ENCODE measurements at regions not wholly inside any gene's neighbourhood (a gene's known extent, or its start where the extent isn't known, plus 50 kb on each side); places are given as distances from the start of the nearest gene placed in this dataset.

DNA sequence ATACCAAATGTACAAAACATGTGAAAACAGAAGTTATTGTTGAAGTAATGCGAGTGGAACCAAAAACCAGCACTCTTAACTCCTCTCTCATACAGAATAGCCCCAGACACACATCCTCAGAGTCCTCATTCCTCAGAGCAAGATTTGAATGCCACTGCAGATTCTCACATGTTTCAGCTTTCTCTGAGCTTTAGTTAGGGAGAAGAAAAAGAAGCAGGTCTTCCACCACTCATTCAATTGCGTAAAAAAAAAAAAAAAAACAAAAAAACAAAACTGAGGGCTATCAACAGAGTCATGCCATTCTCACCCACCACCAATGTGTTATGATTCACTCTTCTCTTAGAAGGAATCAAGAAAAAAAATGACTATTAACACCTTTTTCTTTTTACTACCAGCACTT is 287.7 kb downstream of the IPMK start:
- H3F3A ChIP-seq (ENCODE audit: insufficient read depth): 0 out of 2 replicates have a peak, but pooled peaks cover 4% of the 10 kb centered on the region
- H3K9ac ChIP-seq: no peak overlapping the region
- H3K36me3 ChIP-seq (ENCODE audit: low read depth): no peaks in the 10 kb centered on the region
- H3K4me1 ChIP-seq (ENCODE audit: insufficient read depth): peaks cover 10% of the 10 kb centered on the region
- no peak overlapping the region for H3K4me2 ChIP-seq (ENCODE audit: unreplicated experiment)
- 41 to 70% methylated on average over 2 of the region's 2 CpGs for WGBS, 2 experiments (ENCODE audit: low coverage in 1 of 2, low lambda C conversion rate in 2 of 2, missing lambda C conversion rate in 2 of 2)
- TF ChIP-seq EZH2phosphoT487 (IDR thresholded peaks at IDR 0.05; ENCODE audit: insufficient read depth, low read depth) (no peak), EZH2 (IDR thresholded peaks at IDR 0.05; ENCODE audit: insufficient read depth, poor library complexity, severe bottlenecking) (no peak)
- DNase-seq: peak; percentile 26
- no peak overlapping the region for H3K4me3 ChIP-seq
- no peaks in the 10 kb centered on the region for H4K20me1 ChIP-seq (ENCODE audit: insufficient read depth)
- in situ Hi-C loops (cut with MboI): no loop called here
- no peaks in the 10 kb centered on the region for H3K27me3 ChIP-seq (replicated peaks; ENCODE audit: insufficient read depth)
- H3K79me2 ChIP-seq (ENCODE audit: insufficient read depth): no peaks in the 10 kb centered on the region
- no peak overlapping the region for H2AFZ ChIP-seq
- H3K27ac ChIP-seq: peak overlapping the region; percentile 21; the same call in 1 of the 2 replicates
- H3K9me3 ChIP-seq (ENCODE audit: low read depth): no peaks in the 10 kb centered on the region
- no peaks in the 10 kb centered on the region for H3K9me2 ChIP-seq (ENCODE audit: insufficient read depth)

DNA sequence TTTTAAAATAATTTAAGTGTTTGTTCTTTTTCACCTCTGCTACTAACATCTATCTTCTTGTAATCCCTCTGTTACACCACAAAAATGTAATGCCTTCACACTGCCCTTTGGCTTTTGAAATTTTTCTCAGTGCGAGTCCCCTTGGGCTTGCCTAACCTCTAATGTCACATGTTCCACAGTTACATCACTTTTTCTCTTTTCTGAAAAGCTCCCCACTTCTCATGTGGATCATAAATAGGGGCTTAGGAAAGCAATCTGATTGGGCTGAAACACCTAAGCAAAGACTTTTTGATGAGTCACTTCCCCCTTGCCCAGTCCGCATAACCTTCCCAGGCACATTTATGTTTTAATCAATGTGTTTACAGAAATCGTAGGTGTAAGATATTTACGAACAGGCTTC is 288.2 kb downstream of the IPMK start:
- Histone ChIP-seq H3K27me3 (replicated peaks; ENCODE audit: insufficient read depth) (no peaks in the 10 kb centered on the region), H3K27ac (peak overlapping the region; percentile 21; the same call in 1 of the 2 replicates), H3K9me3 (ENCODE audit: low read depth) (no peaks in the 10 kb centered on the region), H3K36me3 (ENCODE audit: low read depth) (no peaks in the 10 kb centered on the region), H3K9ac (no peak overlapping the region), H3K79me2 (ENCODE audit: insufficient read depth) (no peaks in the 10 kb centered on the region), H3K4me3 (no peak overlapping the region), H4K20me1 (ENCODE audit: insufficient read depth) (no peaks in the 10 kb centered on the region), H2AFZ (no peak overlapping the region), H3F3A (ENCODE audit: insufficient read depth) (0 out of 2 replicates have a peak, but pooled peaks cover 4% of the 10 kb centered on the region), H3K9me2 (ENCODE audit: insufficient read depth) (no peaks in the 10 kb centered on the region), H3K4me1 (ENCODE audit: insufficient read depth) (peaks cover 10% of the 10 kb centered on the region), H3K4me2 (ENCODE audit: unreplicated experiment) (no peak overlapping the region)
- WGBS, 2 experiments (ENCODE audit: low coverage in 1 of 2, low lambda C conversion rate in 2 of 2, missing lambda C conversion rate in 2 of 2): 35 to 44% methylated on average over 4 of the region's 4 CpGs
- in situ Hi-C loops (cut with MboI): no loop called here
- peak; percentile 53 for DNase-seq
- TF ChIP-seq EZH2phosphoT487 (IDR thresholded peaks at IDR 0.05; ENCODE audit: insufficient read depth, low read depth): no peak
- no peak for TF ChIP-seq EZH2 (IDR thresholded peaks at IDR 0.05; ENCODE audit: insufficient read depth, poor library complexity, severe bottlenecking)

DNA sequence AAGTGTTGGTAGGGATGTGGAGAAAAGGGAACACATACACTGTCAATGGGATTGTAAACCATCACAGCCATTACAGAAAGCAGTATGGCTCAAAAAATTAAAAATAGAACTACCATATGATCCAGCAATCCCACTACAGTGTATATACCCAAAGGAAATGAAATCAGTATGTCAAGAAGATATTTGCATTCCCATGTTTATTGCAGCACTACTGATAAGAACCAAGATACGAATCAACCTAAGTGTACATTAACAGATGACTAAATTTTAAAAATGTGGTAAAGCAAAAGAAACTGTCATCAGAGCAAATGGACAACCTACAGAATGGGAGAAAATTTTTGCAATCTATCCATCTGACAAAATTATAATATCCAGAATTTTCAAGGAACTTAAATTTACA is 290.4 kb downstream of the IPMK start:
- TF ChIP-seq EZH2phosphoT487 (IDR thresholded peaks at IDR 0.05; ENCODE audit: insufficient read depth, low read depth) (no peak), EZH2 (IDR thresholded peaks at IDR 0.05; ENCODE audit: insufficient read depth, poor library complexity, severe bottlenecking) (no peak)

DNA sequence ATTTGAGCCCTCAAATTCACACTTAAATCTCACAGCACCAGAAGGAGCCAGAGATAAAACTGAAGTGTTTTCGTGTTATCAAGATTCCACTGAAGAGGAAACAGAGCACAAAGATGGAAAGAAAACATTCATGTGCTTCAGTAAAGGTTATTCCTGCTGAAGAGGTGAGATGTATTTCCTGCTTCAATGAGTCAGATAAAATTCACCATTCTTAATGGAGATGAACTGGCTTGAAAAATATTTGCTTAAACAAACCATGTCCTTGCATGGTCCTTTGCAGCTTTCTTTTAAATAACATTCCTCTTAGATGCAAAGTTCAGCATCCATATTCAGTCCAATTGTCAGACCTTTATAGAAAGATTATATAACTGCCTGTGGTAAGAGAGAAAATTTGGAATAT is 294.2 kb downstream of the IPMK start:
- TF ChIP-seq EZH2phosphoT487 (IDR thresholded peaks at IDR 0.05; ENCODE audit: insufficient read depth, low read depth) (no peak), EZH2 (IDR thresholded peaks at IDR 0.05; ENCODE audit: insufficient read depth, poor library complexity, severe bottlenecking) (no peak)
- Histone ChIP-seq H3K4me2 (ENCODE audit: unreplicated experiment) (peak overlapping the region; percentile 29), H3K36me3 (ENCODE audit: low read depth) (no peaks in the 10 kb centered on the region), H3K9ac (no peak overlapping the region), H3K79me2 (ENCODE audit: insufficient read depth) (no peaks in the 10 kb centered on the region), H3K4me3 (no peak overlapping the region), H3K4me1 (ENCODE audit: insufficient read depth) (peaks cover 16% of the 10 kb centered on the region), H3K27me3 (replicated peaks; ENCODE audit: insufficient read depth) (no peaks in the 10 kb centered on the region), H3F3A (ENCODE audit: insufficient read depth) (peaks cover 15% of the 10 kb centered on the region), H2AFZ (peak overlapping the region; percentile 54), H3K9me2 (ENCODE audit: insufficient read depth) (no peaks in the 10 kb centered on the region), H3K27ac (peak overlapping the region; percentile 34), H3K9me3 (ENCODE audit: low read depth) (no peaks in the 10 kb centered on the region), H4K20me1 (ENCODE audit: insufficient read depth) (no peaks in the 10 kb centered on the region)
- WGBS, 2 experiments (ENCODE audit: low coverage in 1 of 2, low lambda C conversion rate in 2 of 2, missing lambda C conversion rate in 2 of 2): 19 to 35% methylated on average over 1 of the region's 1 CpG
- DNase-seq: peak; percentile 28
- in situ Hi-C loops (cut with MboI): no loop called here

More for the DNA sequence above, 290.4 kb downstream of the IPMK start:
- H3F3A ChIP-seq (ENCODE audit: insufficient read depth): peaks cover 15% of the 10 kb centered on the region
- H3K79me2 ChIP-seq (ENCODE audit: insufficient read depth): no peaks in the 10 kb centered on the region
- H3K27me3 ChIP-seq (replicated peaks; ENCODE audit: insufficient read depth): no peaks in the 10 kb centered on the region
- no peaks in the 10 kb centered on the region for H4K20me1 ChIP-seq (ENCODE audit: insufficient read depth)
- peaks cover 25% of the 10 kb centered on the region for H3K4me1 ChIP-seq (ENCODE audit: insufficient read depth)
- no peak overlapping the region for H2AFZ ChIP-seq
- H3K9me2 ChIP-seq (ENCODE audit: insufficient read depth): no peaks in the 10 kb centered on the region
- WGBS, 2 experiments (ENCODE audit: low coverage in 1 of 2, low lambda C conversion rate in 2 of 2, missing lambda C conversion rate in 2 of 2): 24 to 29% methylated on average over 1 of the region's 1 CpG
- no peak overlapping the region for H3K4me3 ChIP-seq
- DNase-seq: no peak
- no peak overlapping the region for H3K9ac ChIP-seq
- H3K9me3 ChIP-seq (ENCODE audit: low read depth): no peaks in the 10 kb centered on the region
- no peak overlapping the region for H3K4me2 ChIP-seq (ENCODE audit: unreplicated experiment)
- H3K27ac ChIP-seq: no peak overlapping the region
- no peaks in the 10 kb centered on the region for H3K36me3 ChIP-seq (ENCODE audit: low read depth)
- in situ Hi-C loops (cut with MboI): no loop called here

DNA sequence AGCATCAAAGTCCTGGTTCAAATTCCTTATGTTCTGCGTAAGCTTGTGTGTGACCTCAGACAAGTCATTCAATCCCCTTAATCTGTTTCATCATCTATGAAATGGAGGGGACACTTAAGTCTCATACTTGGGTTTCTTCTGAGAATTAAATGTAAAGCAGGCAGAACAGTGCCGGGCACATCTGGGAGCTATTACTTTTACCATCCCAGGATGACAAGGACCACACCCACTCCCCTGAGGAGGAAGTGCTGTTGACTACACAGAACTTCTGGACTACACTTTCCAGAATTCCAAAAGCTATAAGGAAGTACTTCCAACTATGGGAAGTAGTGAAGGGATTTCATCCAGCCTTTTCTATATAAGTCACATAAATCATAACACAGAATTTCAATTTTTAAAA is 294.9 kb downstream of the IPMK start:
- peak overlapping the region; percentile 54 for H2AFZ ChIP-seq
- peak overlapping the region; percentile 29 for H3K4me2 ChIP-seq (ENCODE audit: unreplicated experiment)
- H3K9me2 ChIP-seq (ENCODE audit: insufficient read depth): no peaks in the 10 kb centered on the region
- no peaks in the 10 kb centered on the region for H3K9me3 ChIP-seq (ENCODE audit: low read depth)
- peaks cover 16% of the 10 kb centered on the region for H3K4me1 ChIP-seq (ENCODE audit: insufficient read depth)
- no peaks in the 10 kb centered on the region for H3K27me3 ChIP-seq (replicated peaks; ENCODE audit: insufficient read depth)
- in situ Hi-C loops (cut with MboI): no loop called here
- H4K20me1 ChIP-seq (ENCODE audit: insufficient read depth): no peaks in the 10 kb centered on the region
- peaks cover 15% of the 10 kb centered on the region for H3F3A ChIP-seq (ENCODE audit: insufficient read depth)
- WGBS, 2 experiments (ENCODE audit: low coverage in 1 of 2, low lambda C conversion rate in 2 of 2, missing lambda C conversion rate in 2 of 2): 35 to 43% methylated on average over 2 of the region's 2 CpGs
- H3K9ac ChIP-seq: no peak overlapping the region
- peak overlapping the region; percentile 34 for H3K27ac ChIP-seq
- DNase-seq: peak; percentile 50
- no peaks in the 10 kb centered on the region for H3K79me2 ChIP-seq (ENCODE audit: insufficient read depth)
- H3K36me3 ChIP-seq (ENCODE audit: low read depth): no peaks in the 10 kb centered on the region
- TF ChIP-seq EZH2phosphoT487 (IDR thresholded peaks at IDR 0.05; ENCODE audit: insufficient read depth, low read depth) (no peak), EZH2 (IDR thresholded peaks at IDR 0.05; ENCODE audit: insufficient read depth, poor library complexity, severe bottlenecking) (no peak)
- H3K4me3 ChIP-seq: no peak overlapping the region
